NOMO-1 (cell line): ENCODE measurements at regions not wholly inside any gene's neighbourhood (a gene's known extent, or its start where the extent isn't known, plus 50 kb on each side); places are given as distances from the start of the nearest gene placed in this dataset.
"Not testable (repeated sequence)": the region's sequence is repeated elsewhere in the genome, so short reads cannot be mapped to it uniquely, and the experiment has no call there.

Experiments
- DNase-seq, 2 experiments: peaks; one replicate each; lab custom pipeline; 2025; ENCODE audit not compliant: unreplicated experiment in 2 of 2; lab: John Stamatoyannopoulos, UW

DNA sequence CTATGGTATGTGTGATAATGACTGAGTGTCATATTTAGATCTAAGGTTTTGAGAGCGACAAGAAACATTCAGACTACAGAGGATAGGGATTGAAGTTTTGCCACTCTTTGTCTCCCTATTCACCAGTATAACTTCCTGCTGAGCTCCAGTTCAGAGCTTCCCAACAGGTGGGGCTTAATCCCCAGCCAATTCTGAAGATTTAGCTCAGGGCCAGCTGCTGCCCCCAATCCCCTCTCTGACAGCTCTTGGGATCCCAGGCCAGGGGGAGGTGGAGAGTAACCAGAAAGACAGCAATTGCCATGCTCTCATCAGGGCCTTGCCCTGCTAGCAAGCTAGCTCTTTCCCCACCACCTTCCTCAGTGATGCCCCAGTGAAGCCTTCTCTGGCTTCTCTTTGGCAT, 57.8 kb downstream of the TRIL start:
- no peak for DNase-seq

DNA sequence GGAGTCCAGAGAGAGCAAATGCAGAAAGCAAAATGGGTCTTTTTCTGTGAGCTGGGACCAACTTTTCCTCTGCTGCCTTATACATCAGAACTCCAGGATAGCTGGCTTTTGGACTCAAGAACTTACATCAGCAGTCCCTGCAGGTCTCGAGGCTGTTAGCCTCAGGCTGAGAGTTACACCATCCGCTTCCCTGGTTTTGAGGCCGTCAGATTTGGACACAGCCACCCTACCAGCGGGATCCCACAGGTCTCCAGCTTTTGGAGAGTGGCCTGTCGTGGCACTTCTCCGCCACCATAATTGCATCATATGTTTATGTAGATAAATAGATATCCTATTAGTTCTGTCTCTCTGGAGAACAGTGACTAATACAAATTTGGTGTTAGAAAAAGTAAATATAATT, 64.2 kb downstream of the TRIL start:
- DNase-seq, result no peak

DNA sequence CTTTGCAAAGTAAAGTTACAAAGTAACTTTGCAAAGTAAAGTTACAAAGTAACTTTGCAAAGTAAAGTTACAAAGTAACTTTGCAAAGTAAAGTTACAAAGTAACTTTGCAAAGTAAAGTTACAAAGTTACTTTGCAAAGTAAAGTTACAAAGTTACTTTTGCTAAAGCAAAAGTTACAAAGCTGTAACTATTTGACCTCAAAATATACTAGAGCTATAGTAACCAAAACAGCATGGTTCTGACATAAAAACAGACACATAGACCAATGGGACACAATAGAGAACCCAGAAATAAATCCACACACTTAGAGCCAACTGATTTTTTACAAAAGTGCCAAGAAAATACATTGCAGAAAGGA, 66.3 kb downstream of the TRIL start:
- DNase-seq, result not testable (repeated sequence)

DNA sequence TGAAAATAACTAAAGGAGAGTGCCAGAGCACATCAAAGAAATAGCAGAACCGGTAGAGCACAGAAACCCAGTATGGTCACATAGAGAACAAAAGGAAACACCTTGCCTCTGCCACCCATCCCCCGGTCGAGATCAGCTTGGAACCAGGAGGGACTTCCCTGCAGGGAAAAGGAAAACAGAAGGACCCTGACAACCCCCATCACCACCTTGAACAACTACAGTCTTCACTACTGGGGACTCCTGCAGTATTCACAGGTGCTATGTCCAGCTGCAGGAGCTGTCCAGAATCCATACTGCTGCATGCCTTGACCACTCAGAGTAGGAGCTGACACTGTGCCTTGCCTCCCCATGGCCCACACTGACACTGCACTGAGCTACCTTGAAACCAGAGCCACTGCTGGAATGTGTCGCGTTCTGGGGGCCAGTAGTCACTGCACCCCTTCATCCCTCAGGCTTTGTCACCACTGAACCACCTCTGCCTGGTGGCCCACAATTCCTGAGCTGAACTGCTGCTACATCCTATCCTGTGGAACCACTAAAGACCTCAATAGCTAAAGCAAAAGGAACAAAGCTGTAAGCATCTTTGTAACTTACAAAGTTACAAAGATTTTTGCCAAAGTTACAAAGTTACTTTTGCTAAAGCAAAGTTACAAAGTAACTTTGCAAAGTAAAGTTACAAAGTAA, 66.8 kb downstream of the TRIL start:
- DNase-seq, result no peak

DNA sequence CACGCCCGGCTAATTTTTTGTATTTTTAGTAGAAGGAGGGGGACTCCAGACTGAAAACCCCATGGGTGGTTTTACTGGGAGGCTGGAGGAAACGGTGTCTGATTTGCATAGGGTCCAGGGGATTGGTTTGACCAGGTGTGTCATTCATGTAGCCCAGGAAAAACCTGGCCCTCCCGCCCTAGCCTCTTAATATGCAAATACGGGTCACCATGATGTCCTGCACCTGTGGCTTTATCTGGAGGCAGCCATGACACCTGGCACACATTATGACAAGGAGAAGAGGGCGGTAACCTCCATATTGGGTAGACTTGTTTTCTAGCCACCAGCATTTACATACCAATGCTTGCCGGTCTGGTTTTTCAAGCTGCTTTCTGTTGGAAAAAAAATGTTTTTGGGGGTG, 68.0 kb downstream of the TRIL start:
- no peak for DNase-seq

DNA sequence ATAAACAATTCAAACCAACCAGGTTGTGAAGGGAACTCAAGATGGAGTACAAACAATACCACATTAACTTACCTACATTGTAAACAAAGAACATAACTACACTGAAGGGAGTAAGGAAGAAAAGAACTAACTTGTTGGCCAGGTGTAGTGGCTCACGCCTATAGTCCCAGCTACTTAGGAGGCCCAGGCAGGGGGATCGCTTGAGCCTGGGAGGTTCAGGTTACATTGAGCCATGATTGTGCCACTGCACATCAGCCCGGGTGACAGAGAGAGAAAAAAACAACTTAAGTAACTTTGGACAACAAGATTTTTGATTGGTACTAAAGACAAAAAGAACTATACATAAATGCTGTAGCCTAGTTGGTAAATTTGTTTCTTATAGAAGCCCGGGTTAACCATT, 68.8 kb downstream of the TRIL start:
- DNase-seq, result no peak

DNA sequence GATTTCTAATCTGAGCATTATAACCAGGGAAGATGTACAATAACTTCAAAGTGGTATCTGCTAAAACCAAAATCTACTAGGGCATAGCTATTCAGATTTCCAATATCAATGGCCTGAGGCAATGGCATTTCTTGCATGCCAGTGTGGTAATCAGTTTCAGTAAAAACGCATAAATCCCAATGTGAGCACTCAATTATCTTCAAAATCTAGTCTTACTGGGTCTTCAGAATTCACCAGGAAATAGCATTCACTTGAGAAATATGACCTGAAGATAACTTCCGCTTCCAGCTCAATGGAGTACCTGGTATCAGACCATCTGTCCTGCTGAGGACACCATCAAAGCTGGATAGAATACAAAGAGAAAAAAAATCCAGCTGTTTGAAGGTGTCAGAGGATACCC, 72.4 kb downstream of the TRIL start:
- no peak for DNase-seq

DNA sequence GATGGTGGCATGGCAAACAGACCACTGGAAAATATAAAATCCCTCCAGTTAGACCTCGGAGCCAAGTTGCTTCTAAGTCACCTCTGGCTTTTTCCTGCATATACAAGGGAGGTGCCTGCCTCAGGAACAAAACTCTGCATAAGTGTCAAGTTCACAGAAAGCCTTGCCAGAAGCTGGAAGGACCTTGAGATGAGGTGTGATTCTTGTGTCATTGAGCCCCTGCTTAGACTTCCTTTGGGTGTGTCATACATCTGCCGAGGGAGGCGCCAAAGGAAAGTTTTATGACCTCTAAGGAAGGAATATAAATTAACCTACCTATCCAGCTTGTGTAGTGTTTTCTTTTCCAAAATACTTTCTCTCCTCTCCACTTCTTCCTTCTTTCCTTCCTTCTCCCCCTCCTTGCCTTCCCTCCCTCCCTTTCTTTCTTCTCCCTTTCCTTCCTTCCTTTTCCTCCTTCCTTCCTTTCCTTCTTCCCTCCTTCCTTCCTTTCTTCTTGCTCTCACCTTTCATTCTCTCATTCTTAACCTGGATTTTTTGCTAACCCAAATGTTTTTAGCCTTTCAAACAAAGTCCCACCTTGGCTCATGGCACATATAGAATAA, 75.2 kb downstream of the TRIL start:
- no peak for DNase-seq

DNA sequence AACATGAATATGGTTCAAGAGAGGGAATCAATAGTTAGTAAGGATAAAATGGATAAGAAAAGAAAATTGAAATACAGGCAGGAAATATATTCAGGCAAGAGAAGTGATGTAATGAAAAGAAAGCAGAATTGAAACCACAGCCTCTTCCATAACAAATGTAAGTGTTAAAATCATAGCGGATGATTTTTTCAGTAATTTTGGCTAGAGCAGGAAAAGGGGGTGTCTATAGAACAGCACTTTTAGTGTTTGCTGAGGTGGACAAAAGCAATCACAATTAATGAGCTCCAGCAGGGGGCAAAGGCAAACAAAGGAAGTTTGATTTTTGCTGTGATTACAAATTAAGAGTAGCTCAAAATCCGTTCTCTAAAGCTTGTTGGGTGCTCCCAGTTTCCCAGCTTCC, 79.0 kb downstream of the TRIL start:
- peak in 1 of 2 experiments; percentile 48 for DNase-seq

DNA sequence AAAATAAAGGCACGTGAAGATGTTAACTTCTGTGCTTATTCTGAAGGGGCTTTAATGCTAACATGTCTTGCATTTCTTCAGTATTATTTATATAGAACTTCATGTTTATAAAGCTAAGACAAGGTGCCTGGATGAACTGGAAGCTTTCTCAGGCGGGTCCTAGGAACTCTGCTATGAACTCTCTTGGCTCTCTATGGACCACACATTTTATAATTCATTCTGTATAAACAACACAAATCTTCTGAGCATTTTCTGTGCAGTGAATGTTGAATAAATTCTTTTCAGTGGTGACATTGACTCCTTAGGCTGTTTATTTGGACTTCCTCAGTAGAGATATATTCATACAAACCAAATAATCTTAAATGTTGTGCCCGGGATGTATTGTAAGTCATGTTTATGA, 79.6 kb downstream of the TRIL start:
- DNase-seq, result no peak
